Esophagus muscularis mucosa (tissue), 4 donors: ENCODE measurements at regions not wholly inside any gene's neighbourhood (a gene's known extent, or its start where the extent isn't known, plus 50 kb on each side); places are given as distances from the start of the nearest gene placed in this dataset.

ENCODE experiments used
- EP300 ChIP-seq: sonication (generic); formaldehyde crosslinking; IDR thresholded peaks from one replicate; pipeline ENCODE4 v1.6.1; 2017; ENCODE audit warnings: antibody characterized with exemption
- POLR2A ChIP-seq: fragments of 450-650 bp; IDR thresholded peaks from one replicate; pipeline ENCODE4 v1.6.1; 2017; ENCODE audit warnings: antibody characterized with exemption, moderate library complexity, mild to moderate bottlenecking, low read depth
- TF ChIP-seq, protein P1 (sequence below), 3 experiments: fragments of 200-600 bp in 2 of 3; fragments of 450-650 bp in 1 of 3; sonication (generic) in 2 of 3; IDR thresholded peaks; one replicate each; pipeline ENCODE4 v1.5.1; 2017 to 2019; ENCODE audit warnings: antibody characterized with exemption in 3 of 3, mild to moderate bottlenecking in 2 of 3, moderate library complexity in 1 of 3

- TF ChIP-seq, protein P1, sequence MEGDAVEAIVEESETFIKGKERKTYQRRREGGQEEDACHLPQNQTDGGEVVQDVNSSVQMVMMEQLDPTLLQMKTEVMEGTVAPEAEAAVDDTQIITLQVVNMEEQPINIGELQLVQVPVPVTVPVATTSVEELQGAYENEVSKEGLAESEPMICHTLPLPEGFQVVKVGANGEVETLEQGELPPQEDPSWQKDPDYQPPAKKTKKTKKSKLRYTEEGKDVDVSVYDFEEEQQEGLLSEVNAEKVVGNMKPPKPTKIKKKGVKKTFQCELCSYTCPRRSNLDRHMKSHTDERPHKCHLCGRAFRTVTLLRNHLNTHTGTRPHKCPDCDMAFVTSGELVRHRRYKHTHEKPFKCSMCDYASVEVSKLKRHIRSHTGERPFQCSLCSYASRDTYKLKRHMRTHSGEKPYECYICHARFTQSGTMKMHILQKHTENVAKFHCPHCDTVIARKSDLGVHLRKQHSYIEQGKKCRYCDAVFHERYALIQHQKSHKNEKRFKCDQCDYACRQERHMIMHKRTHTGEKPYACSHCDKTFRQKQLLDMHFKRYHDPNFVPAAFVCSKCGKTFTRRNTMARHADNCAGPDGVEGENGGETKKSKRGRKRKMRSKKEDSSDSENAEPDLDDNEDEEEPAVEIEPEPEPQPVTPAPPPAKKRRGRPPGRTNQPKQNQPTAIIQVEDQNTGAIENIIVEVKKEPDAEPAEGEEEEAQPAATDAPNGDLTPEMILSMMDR (IDR thresholded peaks at IDR 0.05): no peak
- no peak for TF ChIP-seq POLR2A
- no peak for TF ChIP-seq EP300
Measured at GRCh38 chr14:28436821-28437220, 329.8 kb upstream of the FOXG1 start.
